Adipocyte (in vitro differentiated cells): ENCODE measurements at regions not wholly inside any gene's neighbourhood (a gene's known extent, or its start where the extent isn't known, plus 50 kb on each side); places are given as distances from the start of the nearest gene placed in this dataset.

Experiments used
- DNase-seq: peaks from one replicate; pipeline ENCODE4 v3.0.0-alpha.2; 2015; ENCODE audit warnings: low read depth
- H3K27me3 ChIP-seq: replicated peaks from 2 replicates; pipeline ENCODE4 v1.7.0; 2013; ENCODE audit warnings: mild to moderate bottlenecking, low read length, moderate library complexity; ENCODE audit not compliant: control insufficient read depth, insufficient read depth
- H3K36me3 ChIP-seq: 2 replicates; pipeline ENCODE4 v1.7.0; 2013; ENCODE audit warnings: low read length, mild to moderate bottlenecking, moderate library complexity; ENCODE audit not compliant: control insufficient read depth, insufficient read depth, severe bottlenecking
- H3K4me1 ChIP-seq: 2 replicates; pipeline ENCODE4 v1.7.0; 2013; ENCODE audit warnings: mild to moderate bottlenecking, low read length, moderate library complexity; ENCODE audit not compliant: control insufficient read depth, insufficient read depth
- H3K4me3 ChIP-seq: 2 replicates; pipeline ENCODE4 v1.7.0; 2013; ENCODE audit warnings: mild to moderate bottlenecking, low read length, moderate library complexity
- H3K9ac ChIP-seq: 2 replicates; pipeline ENCODE4 v1.7.0; 2013; ENCODE audit warnings: mild to moderate bottlenecking, low read length, moderate library complexity
- H3K9me3 ChIP-seq: 2 replicates; pipeline ENCODE4 v1.7.0; 2013; ENCODE audit warnings: mild to moderate bottlenecking, low read length, moderate library complexity; ENCODE audit not compliant: control insufficient read depth

DNA sequence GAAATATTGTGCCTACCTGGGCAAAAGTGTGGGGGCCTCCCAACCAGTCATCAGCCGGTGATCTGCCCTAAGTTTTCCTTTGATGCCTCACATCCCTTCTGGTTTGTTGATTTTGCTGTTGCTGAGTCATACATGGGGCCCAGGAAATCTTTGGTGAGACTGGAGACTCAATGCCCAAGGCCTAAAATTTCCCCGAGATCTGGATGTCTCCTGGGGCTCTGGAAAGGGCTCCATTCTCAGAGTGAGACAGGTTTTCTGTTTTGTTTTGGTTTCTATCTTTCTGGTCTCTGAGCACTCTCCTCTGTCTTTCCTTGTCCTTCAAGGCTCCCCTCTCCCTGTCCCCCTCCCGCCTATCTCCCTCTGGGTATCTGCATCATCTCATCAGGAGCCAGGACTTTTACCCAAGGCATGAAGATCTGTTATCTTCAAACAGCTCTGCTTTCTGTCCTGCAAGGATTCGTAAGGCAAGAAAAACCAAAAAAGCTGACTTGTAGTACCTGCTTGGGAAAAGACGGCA, 152.8 kb upstream of the MAX start:
- no peaks in the 10 kb centered on the region for H3K27me3 ChIP-seq
- H3K9me3 ChIP-seq: no peaks in the 10 kb centered on the region
- no peak overlapping the region for H3K4me3 ChIP-seq
- no peaks in the 10 kb centered on the region for H3K36me3 ChIP-seq
- H3K9ac ChIP-seq: no peak overlapping the region
- peak; percentile 67 for DNase-seq
- H3K4me1 ChIP-seq: peaks cover 46% of the 10 kb centered on the region

- DNase-seq: no peak
Observed at GRCh38 chr14:65255583-65256461, 153.5 kb upstream of the MAX start.

DNA sequence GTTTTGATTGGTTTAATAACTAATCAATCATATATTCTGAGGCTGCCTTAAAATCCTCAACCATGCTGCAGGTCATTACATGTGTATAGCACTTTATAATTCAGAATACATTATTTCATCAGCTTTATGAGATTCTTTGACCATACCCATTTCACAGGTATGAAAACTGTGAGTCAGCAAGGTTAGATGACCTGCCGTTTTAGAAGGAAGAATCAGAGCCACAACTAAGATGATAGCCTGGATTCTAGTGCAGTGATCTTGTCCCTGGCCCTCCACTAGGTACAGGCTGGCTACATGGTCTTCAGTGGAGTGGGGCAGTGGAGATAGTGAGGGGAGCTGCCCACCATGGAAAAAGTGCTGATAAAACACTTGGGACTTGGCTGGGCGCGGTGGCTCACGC, 154.4 kb upstream of the MAX start:
- no peaks in the 10 kb centered on the region for H3K27me3 ChIP-seq
- no peak for DNase-seq
- H3K4me1 ChIP-seq: peaks cover 44% of the 10 kb centered on the region
- no peak overlapping the region for H3K9ac ChIP-seq
- no peaks in the 10 kb centered on the region for H3K36me3 ChIP-seq
- no peak overlapping the region for H3K4me3 ChIP-seq
- H3K9me3 ChIP-seq: no peaks in the 10 kb centered on the region

More at GRCh38 chr14:65255583-65256461, 153.5 kb upstream of the MAX start:
- H3K4me3 ChIP-seq: no peak overlapping the region
- no peaks in the 10 kb centered on the region for H3K27me3 ChIP-seq
- H3K9ac ChIP-seq: no peak overlapping the region
- peaks cover 45% of the 10 kb centered on the region for H3K4me1 ChIP-seq
- no peaks in the 10 kb centered on the region for H3K9me3 ChIP-seq
- H3K36me3 ChIP-seq: no peaks in the 10 kb centered on the region

DNA sequence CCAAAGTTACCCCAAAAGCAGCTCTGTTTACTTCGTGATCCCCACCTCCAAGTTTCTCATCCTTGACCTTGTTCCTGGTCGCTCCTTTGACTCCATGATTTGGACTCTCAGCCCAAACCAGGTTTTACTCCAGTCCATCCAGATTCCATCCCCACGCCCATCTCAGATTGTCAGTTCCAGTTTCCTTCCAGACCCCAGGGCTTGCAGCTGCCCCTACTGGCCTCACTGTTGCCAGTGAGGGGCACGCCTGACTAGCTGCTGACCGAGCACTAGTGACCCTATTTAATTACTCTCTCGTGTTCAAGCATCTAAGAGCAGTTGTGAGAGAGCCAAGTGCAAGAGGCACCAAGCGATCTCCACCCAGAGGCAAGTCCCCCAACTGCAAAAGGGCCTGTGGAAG, 155.1 kb upstream of the FUT8 start:
- no peak overlapping the region for H3K4me3 ChIP-seq
- H3K9ac ChIP-seq: no peak overlapping the region
- no peaks in the 10 kb centered on the region for H3K9me3 ChIP-seq
- no peaks in the 10 kb centered on the region for H3K27me3 ChIP-seq
- H3K36me3 ChIP-seq: no peaks in the 10 kb centered on the region
- peaks cover 37% of the 10 kb centered on the region for H3K4me1 ChIP-seq
- no peak for DNase-seq

- H3K36me3 ChIP-seq: no peaks in the 10 kb centered on the region
- DNase-seq: peak; percentile 50
- no peak overlapping the region for H3K9ac ChIP-seq
- H3K9me3 ChIP-seq: no peaks in the 10 kb centered on the region
- peaks cover 41% of the 10 kb centered on the region for H3K4me1 ChIP-seq
- H3K27me3 ChIP-seq: no peaks in the 10 kb centered on the region
- H3K4me3 ChIP-seq: no peak overlapping the region
Observed at GRCh38 chr14:65258391-65258790, 154.1 kb upstream of the FUT8 start.

GRCh38 chr14:65259000-65259399, 153.5 kb upstream of the FUT8 start:
- no peak overlapping the region for H3K9ac ChIP-seq
- no peaks in the 10 kb centered on the region for H3K36me3 ChIP-seq
- H3K4me3 ChIP-seq: no peak overlapping the region
- no peaks in the 10 kb centered on the region for H3K9me3 ChIP-seq
- peaks cover 39% of the 10 kb centered on the region for H3K4me1 ChIP-seq
- no peak for DNase-seq
- H3K27me3 ChIP-seq: no peaks in the 10 kb centered on the region

DNA sequence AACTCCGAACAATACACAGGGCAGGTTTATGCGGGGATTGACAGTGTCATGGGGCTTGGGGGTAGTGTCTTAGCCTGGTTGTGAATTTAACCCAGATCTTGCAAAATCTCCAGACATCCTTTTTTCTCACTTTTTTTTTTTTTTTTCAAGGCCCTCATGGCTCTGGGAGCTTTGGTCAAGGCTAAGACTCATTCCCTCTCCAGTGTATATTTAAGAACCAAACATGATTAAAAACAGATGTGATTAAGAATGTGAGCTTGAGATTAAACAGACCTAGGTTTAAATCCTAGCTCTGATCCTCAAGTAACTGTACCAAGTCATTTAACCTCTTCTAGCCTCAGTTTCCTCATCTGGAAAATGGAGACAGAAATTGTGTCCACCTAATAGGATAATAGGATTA, 151.7 kb upstream of the FUT8 start:
- H3K9me3 ChIP-seq: no peaks in the 10 kb centered on the region
- DNase-seq: peak; percentile 70
- no peaks in the 10 kb centered on the region for H3K36me3 ChIP-seq
- H3K4me1 ChIP-seq: peaks cover 30% of the 10 kb centered on the region
- H3K27me3 ChIP-seq: no peaks in the 10 kb centered on the region
- no peak overlapping the region for H3K4me3 ChIP-seq
- no peak overlapping the region for H3K9ac ChIP-seq

DNA sequence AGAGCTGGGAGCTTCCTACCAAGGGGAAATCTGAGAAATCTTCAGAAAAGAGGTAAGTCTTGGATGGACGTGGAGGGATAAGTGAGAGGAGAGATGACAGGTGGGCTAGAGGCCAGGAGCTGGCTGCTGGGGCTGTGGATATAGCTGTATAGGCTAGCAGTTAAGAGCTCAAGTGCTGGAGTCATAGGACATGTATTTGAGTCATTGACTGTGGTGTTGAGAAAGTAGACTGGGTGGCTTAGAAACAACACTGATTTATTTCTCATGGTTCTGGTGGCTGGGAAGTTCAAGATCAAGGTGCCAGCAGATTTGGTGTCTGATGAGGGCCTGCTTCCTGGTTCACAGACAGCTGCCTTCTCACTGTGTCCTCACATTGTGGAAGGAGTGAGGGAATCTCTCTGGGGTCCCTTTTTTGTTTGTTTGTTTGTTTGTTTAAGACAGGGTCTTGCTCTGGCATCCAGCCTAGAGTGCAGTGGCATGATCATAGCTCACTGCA, 151.1 kb upstream of the FUT8 start:
- H3K4me1 ChIP-seq: peaks cover 30% of the 10 kb centered on the region
- no peaks in the 10 kb centered on the region for H3K36me3 ChIP-seq
- no peak overlapping the region for H3K4me3 ChIP-seq
- H3K9ac ChIP-seq: no peak overlapping the region
- H3K9me3 ChIP-seq: no peaks in the 10 kb centered on the region
- no peak for DNase-seq
- H3K27me3 ChIP-seq: no peaks in the 10 kb centered on the region

DNA sequence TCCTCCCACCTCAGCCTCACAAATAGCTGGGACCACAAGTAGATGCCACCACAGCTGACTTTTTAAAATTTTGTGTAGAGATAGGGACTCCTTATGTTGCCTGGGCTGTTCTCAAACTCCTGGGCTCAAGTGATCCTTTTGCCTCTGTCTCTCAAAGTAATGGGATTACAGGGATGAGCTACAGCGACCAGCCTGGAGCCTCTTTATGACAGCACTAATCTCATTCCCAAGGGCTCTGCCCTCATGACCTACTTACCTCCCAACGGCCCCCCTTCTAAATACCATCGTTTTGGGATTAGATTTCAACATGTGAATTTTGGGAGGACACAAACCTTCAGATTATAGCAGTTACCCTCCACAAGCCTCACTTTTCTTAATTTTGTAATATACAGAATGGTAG, 150.6 kb upstream of the FUT8 start:
- Histone ChIP-seq H3K36me3 (no peaks in the 10 kb centered on the region), H3K27me3 (no peaks in the 10 kb centered on the region), H3K9ac (no peak overlapping the region), H3K4me1 (peaks cover 30% of the 10 kb centered on the region), H3K9me3 (no peaks in the 10 kb centered on the region), H3K4me3 (no peak overlapping the region)
- no peak for DNase-seq

- Histone ChIP-seq H3K9me3 (no peaks in the 10 kb centered on the region), H3K36me3 (no peaks in the 10 kb centered on the region), H3K9ac (no peak overlapping the region), H3K4me3 (no peak overlapping the region), H3K27me3 (no peaks in the 10 kb centered on the region), H3K4me1 (peaks cover 20% of the 10 kb centered on the region)
- no peak for DNase-seq
Observed at GRCh38 chr14:65263177-65263788, 149.2 kb upstream of the FUT8 start.

DNA sequence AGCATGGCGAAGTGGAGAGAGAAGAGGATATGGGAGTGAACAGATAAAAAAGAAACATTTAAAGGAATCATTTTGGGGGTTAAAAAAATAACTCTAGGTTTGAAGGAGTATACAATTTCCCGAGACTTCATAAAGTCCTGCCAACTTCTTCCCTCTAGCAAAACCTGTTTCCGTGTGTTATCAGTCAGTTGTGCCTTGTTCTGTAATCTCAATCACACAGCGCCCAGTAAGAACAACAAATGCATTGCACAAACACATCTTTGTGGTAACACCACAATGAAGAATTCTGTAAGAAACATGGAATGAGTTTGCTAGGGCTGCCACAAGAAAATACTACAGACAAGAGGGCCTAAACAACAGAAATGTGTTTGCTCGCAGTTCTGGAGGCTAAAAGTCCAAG, 144.7 kb upstream of the FUT8 start:
- peaks cover 5% of the 10 kb centered on the region for H3K4me1 ChIP-seq
- H3K9me3 ChIP-seq: no peaks in the 10 kb centered on the region
- H3K4me3 ChIP-seq: no peak overlapping the region
- DNase-seq: no peak
- H3K36me3 ChIP-seq: no peaks in the 10 kb centered on the region
- H3K27me3 ChIP-seq: no peaks in the 10 kb centered on the region
- no peak overlapping the region for H3K9ac ChIP-seq
